GM12874 (cell line): ENCODE measurements at regions not wholly inside any gene's neighbourhood (a gene's known extent, or its start where the extent isn't known, plus 50 kb on each side); places are given as distances from the start of the nearest gene placed in this dataset.

Experiments used
- TF ChIP-seq, protein P1 (sequence below): IDR thresholded peaks from 2 replicates; pipeline ENCODE4 v1.5.1; 2011; ENCODE audit warnings: low read depth, mild to moderate bottlenecking, control low read depth, low read length, moderate library complexity; ENCODE audit not compliant: insufficient read depth

DNA sequence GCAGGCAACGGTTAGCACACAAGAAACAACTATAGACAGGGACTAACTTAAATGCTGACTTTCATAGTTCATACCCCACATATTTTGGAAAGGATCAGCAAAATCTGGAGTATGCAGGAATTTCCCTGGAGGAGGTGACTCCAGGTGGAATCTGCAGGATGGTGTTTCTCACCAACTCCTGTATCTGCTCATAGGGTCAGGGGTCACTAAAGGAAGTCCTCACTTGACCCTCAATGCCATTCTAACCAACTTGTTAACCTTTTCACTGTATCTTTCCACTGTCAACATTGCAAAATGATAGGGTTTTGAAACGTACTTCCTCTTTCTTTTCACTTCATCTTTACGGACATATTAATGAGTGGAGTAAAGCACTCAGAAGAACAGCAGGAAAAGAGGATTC, 207.0 kb upstream of the CXCR4 start:
- TF ChIP-seq, protein P1, sequence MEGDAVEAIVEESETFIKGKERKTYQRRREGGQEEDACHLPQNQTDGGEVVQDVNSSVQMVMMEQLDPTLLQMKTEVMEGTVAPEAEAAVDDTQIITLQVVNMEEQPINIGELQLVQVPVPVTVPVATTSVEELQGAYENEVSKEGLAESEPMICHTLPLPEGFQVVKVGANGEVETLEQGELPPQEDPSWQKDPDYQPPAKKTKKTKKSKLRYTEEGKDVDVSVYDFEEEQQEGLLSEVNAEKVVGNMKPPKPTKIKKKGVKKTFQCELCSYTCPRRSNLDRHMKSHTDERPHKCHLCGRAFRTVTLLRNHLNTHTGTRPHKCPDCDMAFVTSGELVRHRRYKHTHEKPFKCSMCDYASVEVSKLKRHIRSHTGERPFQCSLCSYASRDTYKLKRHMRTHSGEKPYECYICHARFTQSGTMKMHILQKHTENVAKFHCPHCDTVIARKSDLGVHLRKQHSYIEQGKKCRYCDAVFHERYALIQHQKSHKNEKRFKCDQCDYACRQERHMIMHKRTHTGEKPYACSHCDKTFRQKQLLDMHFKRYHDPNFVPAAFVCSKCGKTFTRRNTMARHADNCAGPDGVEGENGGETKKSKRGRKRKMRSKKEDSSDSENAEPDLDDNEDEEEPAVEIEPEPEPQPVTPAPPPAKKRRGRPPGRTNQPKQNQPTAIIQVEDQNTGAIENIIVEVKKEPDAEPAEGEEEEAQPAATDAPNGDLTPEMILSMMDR: no peak

DNA sequence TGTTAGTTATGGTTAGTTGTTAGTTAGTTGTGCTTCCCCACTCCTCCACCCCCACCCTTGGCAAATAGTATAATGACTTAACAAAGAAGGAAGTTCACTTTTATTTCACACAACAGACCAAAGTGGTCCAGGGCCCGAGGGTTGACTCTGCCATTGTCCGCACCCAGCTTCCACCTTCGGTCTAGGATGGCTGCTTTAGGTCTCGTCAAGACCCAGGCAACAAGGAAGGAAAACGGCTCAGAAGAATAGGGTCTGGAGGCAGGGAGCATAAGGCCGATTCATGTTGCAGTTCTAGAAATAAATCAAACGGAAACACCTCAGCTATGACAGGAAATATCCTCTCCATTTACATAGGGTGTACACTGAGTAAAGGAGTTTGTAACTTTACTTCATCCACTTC, 206.0 kb upstream of the CXCR4 start:
- TF ChIP-seq, protein P1: no peak

DNA sequence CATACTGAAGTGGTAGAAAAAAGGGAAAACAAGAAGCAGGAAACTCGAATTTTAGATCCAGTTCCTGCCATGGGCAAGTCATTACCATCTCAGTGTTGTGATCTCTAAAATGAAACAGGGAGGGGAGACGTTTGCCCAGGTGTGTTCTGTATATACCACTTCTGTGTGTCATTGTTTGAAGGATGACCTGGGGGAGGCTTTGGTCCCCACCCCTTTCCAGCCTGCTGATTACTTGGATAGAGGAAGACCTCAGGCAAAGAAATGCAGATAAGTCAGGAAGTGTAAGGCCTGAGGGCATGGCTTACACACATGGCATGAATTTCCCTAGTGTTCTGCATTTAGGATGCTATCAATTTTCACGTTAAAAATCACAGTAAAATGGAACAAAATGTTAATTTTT, 205.2 kb upstream of the CXCR4 start:
- TF ChIP-seq, protein P1: no peak

DNA sequence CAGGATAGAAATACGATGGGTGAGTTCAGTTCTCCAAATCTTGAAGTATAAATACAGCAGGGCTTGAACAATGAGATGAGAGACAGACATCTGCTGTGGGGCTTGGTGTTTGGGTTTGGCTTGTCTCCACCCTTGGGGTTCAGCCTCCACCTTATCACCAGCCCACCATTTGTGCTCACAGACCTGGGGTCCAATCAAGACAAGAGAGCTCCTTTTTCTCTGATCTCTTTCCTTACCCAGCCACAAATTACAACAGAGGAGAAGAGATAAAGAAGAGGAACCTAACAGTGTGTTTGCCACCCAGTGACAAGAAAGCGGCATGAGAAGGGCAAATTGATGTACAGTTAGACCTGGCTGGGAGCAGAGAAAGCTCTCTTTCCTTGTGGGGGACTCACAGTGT, 204.5 kb upstream of the CXCR4 start:
- TF ChIP-seq, protein P1: no peak

DNA sequence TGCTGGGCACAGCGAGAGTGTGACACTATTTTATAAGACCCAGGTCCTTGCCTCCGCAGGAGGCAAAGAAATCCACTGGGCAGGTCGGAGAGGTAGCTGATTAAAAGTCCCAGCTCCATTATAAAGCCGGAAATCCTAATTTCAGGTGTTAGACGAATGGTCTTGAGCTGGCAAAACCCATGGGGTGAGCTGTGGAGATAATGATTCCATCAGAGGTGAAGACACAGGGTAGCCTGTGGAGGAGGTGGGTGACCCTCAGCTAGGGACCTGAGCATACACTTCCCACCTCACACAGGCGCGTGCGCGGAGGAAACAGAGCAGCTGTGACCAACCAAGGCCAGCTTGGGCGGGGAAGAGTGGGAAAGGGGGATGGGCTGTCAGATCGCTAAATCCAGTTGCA, 201.7 kb upstream of the CXCR4 start:
- TF ChIP-seq, protein P1: no peak

DNA sequence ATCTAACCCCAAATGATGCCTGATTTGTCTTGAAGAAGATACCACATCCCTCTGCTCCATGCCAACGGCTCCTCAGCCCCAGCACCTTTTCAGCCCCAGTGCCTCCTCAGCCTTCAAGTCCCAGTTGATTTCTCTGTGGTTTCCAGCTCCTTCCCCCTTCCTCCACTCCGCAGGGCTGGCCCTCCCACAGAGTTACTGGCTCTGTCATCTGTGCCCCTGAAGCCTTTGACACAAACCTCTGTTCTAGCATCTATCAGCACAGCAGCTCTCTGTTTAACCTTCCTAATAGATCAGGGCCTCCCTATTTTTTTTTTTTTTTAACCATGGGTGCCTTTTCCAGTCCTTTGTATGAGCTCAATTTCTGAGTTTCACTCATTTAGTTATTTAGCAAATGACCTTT, 201.3 kb upstream of the CXCR4 start:
- TF ChIP-seq, protein P1: no peak

DNA sequence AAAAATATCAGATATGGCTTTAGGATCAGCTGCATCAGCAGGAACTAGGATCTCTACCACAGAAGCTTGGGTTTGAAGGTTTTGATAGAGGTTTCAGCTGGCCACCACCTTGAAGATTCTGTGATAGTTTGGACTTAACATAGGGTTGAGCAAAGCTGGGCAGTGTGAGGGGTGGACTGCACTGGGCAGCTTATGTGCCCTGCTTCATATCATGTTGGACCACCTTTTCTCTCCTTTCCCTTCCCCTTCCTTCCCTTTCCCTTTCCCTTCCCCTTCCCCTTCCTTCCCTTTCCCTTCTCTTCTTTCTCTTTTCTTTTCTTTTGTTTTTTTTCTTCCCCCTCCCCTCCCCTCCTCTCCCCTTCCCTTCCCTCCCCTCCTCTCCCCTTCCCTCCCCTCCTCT, 196.3 kb upstream of the CXCR4 start:
- TF ChIP-seq, protein P1: no peak
